NOMO-1 treated with dmso at 0.1 percent for 144 hours (cell line): ENCODE measurements at regions not wholly inside any gene's neighbourhood (a gene's known extent, or its start where the extent isn't known, plus 50 kb on each side); places are given as distances from the start of the nearest gene placed in this dataset.

Experiments used
- DNase-seq: peaks from one replicate; lab custom pipeline; 2025; ENCODE audit not compliant: unreplicated experiment; lab: John Stamatoyannopoulos, UW

DNA sequence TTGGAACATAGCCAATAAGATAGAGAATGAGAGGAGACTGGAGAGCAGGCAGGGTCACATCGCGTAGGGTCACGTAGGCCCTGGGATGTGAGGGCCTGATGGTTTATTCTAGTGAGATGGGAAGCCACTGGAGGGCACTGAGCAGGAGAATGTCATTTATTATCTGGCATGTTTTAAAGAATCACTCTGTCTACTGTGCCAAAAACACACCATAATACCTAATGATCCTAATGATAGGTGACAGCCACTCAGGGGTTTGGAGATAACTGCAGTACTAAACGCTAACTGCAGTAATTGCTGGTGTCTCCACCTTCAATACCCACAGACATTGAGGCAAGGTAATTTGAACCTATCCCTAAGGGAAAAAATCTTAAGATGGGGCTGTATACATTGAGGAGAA, 185.4 kb downstream of the TTLL7 start:
- DNase-seq: no peak

DNA sequence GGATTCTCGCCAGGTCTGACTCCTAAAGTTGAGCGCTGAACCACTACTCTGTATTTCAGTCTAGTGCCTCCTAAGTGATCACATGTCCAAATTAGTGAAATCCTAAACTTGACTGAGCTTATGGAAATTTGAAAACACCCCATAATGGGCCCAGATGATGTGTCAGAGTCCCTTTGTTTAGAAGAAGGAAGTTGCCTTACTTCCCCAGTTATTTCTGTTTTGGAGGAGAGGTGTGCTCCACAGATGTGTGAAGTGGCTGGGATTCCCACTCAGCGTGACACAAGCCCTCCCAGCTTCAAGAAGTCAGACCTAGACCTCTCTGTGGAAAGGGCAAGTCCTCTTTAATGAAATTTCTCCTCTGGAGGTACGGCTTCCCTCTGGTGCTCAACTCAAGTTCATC, 188.8 kb downstream of the TTLL7 start:
- no peak for DNase-seq

DNA sequence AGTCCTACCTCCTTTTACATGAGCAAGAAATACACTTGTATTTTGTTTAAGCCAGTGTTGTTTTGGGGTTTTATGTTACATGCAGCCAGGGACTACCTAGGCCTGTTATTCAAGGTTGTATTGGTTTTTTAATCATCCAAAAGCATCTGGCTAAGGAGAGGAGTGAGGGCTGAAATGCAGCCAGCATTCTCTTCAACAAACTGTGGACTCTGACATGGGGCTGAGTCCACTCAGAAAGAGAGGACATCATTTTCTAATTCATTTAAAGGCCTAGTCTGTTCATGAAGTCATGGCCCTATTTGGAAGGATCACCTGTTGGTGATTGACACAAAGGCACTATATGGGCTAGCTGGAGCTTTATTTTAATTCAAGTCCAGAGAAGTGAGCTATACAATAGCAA, 190.4 kb downstream of the TTLL7 start:
- no peak for DNase-seq

DNA sequence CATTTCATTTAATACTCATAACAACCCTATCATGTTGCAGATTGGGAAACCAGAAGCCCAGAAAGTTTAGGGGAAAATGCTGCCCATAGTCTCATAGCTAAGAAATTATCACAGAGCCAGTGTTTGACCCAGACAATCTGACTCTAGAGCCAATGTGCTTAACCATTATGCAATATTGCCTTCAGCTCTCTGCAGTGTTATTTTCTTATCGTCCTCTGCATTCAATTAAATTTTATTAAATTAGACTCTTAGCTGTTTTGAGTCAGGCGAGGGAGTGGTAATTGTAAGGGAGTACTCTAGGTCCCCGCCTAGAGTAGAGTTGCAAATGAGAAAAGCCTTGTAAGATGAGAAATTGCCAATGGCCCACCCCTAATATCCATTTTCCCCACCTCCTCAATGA, 191.1 kb downstream of the TTLL7 start:
- DNase-seq: no peak

DNA sequence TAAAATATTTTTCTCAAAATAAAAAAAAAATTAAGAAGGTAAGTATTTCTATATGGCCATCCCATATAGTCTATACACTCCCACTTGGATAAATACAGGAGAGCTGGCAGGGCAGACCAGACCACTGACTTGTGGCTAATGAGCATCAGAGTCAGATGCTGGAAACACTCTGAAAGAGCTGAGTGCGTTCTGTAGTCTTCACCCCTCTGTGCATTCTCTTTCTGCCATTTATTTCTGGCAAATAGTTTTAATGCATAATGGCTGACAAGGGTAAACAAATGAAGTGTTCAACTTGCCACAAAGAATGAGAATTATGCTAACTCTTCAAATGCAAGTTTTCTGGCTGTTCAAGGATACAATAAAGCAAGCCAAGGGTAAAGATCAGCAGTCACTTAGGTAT, 191.7 kb downstream of the TTLL7 start:
- DNase-seq: no peak

DNA sequence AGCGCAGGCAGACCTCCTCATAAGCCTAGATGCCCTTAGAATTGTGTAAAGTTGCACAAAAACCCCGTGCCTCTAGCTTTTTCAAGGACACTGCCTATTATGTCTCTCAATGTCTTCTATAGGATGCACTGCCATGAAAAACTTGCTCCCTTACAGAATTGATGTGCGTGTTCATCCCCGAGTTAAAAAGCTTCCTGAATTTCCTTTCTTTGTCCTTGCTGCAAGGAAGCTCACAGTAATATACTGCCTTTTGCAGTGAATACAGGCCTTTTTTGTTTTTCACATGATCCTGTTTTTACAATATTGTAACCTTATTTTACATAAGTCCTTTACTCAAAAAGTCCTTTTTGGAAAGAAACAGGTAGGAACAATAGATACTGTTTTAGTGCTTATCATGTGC, 193.0 kb downstream of the TTLL7 start:
- DNase-seq: no peak

DNA sequence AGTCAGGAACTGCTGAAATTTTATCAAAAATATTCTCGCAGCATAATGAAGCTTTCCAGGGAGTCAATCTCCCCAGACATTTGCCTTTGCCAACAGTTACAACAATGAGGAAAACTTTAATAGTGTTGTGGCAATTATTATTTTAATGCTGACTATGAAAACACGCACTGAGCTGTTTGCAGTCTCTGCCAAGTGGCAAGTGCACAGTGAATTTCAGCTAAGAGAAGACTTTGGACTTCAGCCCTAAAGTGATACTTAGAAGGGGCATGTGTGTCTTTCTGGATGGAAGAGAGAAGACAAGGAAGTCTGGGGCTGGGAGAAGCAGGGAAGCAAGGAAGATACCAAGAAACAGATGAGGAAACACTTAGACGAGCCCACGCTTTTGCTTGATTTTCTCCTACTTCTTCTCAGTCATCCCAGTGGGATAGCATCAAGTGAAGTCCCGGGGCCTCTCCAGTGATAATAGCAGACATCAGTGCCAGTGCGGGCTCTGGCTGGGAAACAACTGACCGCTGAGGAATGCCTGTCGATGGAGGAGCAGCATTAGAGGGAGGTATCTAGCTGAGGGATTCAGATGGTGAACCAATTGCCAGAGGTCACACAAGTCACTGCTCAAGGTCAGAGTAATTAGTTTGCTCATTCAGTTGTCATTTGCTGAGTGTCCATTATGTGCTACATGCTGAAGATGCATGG, 196.3 kb downstream of the TTLL7 start:
- no peak for DNase-seq

DNA sequence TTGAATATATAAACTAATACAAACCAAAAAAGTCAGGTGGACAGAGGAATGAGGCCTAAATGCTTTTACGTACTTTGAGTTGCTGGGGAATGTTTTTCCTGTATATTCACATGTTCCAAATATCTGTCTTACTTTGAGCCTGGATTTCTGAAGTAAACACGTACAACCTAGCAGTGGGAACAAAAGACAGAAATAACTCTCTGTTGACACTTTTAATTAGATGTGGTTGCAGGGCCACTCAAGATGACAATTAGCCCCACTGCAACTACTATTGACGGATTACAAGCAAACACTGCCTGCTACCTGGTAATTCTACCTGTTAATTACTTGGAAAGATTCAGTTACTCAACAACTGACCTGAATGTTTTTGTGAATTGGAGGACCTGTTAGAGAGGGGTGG, 196.9 kb downstream of the TTLL7 start:
- no peak for DNase-seq

DNA sequence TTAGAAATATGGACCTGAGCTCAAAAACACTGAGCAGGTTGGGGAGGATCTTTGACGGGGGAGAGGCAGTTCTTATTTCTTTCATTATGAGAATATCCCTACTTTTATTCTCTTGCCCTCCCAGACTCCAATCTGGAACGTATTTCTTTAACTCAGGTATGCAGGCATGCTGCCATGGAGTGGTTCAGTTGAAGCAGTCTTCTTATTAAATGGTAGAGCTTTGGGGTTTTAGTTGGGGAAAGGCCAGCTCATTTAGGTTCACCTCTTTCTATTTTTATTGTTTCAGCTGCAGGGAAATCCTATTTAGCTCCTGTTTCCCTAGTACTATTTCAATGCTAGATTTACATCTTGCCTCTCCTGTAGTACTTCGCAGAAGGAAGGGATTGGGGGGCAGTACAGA, 198.9 kb downstream of the TTLL7 start:
- no peak for DNase-seq

DNA sequence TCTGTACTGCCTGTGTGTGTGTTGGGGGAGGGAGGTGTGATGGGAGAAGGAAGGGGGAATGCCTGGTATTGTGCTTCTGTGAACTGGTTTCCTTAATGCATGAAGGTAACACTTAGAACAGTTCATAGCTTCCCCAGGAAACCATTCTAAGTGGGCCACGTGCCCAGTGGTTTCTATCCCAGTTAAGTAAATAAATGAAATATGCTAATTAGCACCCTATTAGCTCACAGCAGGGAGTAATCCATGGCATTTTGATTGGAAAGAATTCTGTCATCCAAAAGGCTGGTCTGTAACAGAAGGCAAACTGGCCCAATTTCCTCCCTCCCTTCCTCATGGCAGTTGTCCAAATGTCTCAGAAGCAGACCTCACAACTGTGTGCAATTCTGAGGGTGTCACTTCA, 199.3 kb downstream of the TTLL7 start:
- no peak for DNase-seq

DNA sequence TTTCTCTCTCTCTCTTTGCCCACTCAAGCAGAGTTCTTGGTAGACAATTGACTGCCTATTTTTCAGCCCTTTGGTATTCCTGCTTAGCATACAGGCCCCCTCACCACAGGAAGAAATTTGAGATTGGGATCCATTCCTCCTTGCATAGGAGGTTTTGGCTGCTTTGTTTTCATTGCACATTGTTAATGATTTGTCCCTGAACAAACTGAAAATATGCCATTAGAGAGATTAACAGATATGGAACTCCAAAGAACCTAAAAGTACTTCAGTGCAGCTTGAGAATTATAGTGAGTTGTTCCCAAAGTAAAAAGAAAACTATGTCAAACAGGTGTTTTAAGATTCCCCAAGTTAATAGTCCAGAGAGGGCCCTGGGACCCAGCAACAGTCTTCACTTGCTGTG, 200.0 kb downstream of the TTLL7 start:
- DNase-seq: no peak

DNA sequence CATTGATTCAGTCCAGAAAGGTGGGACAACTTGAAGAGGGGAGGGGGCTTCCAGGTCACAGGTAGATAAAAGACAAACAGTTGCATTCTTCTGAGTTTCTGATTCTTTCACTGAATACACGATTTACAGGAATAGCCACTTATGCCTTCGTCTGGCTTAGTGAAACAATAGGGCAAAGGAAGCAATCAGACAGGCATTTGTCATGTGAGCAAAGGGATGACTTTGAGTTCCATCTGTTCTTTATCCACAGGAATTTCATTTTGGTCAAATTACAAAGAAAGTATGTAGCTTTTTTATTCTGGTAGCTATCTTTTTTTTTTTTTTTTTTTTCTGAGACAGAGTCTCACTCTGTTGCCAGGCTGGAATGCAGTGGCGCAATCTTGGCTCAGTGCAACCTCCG, 202.5 kb downstream of the TTLL7 start:
- DNase-seq: no peak

DNA sequence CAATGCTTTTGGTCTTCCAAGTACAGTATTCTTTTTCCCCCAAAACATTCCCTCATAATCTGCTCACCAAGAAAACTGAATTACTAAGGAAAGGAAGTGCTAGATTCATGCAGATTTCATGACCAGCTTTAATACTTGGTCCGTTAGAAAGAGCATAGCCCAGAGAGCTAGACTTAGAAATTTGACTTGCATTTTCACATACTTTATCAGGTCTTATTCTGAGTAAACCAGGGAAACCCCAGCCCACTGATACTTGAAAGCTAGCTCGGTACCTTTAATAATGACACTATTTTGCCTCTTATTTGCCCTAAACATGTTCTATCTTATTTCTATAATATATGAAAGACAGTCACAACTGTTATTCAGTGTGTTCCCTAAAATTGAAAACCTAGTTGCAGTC, 204.5 kb downstream of the TTLL7 start:
- DNase-seq: no peak

DNA sequence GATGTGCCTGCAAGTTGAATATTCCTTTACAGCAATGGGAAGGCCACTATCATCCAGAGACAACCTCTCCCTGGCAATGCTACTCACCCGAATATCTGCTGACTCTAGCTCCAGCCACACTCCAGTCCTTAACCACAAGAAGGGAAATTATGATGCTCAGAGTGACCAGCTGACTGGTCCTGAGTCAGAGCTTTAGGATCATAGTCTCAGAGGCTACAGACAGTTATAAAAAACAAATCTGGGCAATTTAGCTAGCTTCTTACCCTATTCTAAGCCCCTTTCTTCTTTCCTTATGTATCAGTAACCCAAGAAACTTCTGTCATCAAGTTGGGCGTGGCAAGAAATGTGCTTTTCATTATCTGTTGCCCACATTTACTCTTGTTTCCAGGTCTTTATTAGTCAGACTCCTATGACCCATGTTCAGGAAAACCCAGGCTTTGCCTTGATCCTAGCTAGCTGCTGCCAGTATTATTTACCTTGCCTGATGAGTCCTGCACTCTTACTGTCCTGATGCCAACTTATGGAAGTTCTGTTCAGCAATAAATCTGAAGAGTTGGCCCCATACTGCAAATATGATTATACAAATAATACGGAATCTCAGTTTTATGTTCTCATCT, 207.0 kb downstream of the TTLL7 start:
- DNase-seq: no peak

DNA sequence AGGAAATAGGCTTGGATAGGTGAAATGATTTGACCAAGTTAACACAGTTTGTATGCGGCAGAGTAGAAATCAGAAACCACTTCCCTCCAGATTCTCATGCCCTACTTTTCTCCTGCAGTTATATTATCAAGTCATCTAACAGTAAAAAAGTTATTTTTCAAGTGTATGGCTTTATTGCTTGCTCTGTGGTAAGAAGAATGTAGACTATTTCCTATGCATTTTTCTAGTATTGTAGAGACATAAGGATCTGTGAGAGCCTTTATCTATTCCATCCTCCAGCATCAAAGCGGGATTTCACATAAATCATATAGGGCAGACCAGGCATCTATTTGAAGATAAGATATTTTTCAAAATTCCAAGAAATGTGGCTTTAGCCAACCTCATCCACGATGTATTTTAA, 208.5 kb downstream of the TTLL7 start:
- no peak for DNase-seq

DNA sequence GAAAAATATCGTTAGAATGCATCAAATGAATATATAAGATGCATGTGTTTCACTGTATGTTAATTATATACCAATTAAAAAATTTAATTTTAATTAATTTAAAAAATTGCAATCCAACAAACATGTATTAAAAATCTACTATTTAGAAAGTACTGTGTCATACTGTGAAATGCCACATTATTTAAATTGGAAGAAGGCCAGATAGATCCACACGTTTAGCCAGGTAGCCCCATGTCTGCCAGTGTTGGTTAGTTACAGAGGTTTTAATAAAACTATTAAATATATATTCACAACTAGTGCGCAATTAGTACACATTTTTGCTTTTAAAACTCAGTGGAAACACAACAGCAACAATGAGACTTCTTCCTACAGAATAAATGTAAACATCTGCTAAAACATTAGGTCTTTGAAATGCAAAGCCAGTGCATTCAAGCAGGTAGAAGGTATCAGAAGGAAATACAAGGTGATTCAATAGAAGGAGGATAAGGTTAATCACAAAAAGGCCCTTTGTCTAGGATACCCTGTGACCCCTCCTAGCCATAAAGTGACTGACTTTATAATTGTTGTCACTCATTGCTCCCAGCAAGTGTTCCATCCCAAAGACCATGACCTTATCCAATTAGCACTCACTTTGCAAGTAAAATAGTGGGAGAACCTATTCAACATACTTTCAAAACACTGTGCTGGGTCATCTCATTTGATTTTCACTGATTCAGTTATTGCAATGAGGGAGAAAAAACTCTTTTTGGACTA, 211.5 kb downstream of the TTLL7 start:
- no peak for DNase-seq

DNA sequence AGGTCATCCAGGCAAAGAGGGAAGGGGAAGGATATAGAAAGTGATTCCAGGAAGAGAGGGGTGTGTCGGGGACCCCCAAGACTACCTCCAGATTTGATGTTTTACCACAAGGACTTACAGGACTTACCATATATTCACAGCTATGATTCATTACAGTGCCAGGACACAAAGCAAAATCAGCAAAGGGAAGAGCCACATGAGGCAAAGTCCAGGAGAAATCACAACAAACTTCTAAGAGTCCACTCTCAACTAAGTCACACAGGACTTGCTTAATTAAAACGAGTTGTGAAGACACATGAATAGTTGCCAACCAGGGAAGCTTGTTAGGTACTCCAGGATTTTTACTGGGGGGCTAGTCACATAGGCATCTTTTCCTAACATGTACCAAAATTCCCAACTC, 217.3 kb downstream of the TTLL7 start:
- DNase-seq: no peak

DNA sequence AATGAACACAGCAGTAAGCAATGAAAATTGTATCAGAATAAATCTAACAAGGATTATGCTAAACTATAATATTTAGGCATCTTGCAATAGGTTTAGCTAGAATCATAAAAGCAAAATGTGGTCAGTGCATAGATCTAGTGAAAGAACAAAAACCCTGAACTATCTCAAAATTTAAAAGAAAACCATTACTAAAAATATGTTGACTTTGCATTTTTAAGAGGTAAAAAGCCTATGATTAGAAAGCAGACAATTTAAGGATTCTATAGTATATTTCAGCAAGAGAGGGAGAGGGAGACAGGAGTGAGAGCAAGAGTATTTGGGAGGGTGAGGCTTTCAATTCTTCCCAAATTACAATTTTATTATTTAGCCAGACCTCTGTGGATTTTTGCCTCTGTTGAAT, 219.4 kb downstream of the TTLL7 start:
- no peak for DNase-seq

DNA sequence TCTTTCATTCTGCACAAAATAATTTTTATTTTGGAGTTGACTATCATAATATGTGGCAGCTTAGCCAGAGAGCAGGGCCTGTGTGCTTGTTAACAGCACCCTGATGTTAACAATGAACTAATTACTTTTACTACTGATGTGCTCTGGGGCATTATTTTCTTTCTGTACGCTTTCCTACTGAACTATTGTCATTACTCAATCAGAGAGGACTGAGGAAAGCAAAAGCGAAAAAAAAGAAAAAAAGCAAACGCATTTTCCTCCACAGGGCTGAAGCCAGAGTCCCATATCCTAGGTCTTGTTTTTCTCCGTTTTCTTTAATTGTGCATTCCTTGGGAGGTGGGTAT, 221.2 kb downstream of the TTLL7 start:
- no peak for DNase-seq

DNA sequence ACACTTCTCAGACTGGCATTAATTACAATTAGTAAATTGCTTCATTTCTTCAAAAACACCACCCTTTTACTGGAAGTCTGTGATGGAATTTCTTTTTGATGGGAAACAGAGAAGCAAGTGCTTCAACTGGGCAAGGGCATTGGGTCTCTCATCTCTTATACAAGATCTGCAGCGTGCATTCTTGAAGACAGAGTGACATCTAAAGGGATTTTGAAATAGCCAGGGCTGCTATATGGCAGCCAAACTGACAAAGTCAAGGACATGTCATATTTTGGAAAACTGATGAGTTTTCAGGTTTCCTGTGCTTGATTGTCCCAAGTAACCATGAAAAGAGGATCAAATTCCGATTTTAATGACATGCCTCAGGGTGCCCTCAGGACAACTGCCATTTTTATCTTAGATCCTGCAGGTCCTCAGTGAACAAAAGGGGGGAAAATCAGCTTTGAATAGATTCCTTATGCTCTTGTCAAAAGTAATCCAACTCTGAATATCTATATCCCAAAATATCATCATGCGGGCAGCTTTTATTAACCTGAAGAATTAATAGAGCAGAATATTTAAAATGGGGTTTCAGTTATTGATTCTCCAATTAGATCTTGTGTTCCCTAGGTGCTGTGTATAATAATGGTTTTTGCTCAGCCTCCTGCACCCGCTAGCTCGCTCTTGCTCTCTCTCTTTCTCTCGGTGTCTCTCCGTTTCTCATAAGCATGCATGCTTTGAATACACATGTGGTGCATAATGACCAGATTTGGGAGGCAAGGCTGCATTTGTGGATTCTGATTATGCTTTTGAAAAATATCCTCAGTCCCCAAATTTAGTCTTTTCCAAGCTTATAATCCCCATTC, 221.8 kb downstream of the TTLL7 start:
- DNase-seq: no peak

DNA sequence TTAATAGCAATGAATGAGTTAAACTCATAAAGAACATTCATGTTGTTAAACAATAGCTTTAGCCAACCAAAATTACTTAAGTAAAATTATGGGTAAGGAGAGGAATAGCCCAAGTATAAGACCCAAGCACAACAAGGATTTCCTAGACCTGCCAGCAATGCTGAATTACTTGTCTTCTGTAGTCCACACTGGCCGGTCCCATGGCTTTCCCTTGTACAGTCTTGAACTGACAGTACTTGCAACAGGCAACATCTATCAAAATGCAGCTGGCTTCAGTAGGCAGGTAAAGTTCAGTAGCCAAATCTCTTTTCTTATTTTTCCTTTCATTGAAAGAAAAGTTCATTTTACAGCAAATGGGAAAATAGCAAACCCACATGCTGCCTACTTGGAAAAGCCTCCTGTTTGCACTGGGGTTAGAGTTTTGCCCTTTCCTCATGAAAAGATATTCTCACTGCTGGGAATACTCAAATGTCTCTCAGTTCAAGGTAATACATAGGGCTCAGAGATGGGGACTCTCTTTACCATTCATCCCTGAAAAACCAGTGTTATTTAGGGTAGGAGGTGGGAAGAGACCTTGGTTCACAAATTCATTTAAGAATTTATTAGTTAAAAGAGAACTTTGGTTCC, 222.8 kb downstream of the TTLL7 start:
- DNase-seq: no peak
